ENCODE measurements at regions not wholly inside any gene's neighbourhood (a gene's known extent, or its start where the extent isn't known, plus 50 kb on each side); places are given as distances from the start of the nearest gene placed in this dataset.

DNA sequence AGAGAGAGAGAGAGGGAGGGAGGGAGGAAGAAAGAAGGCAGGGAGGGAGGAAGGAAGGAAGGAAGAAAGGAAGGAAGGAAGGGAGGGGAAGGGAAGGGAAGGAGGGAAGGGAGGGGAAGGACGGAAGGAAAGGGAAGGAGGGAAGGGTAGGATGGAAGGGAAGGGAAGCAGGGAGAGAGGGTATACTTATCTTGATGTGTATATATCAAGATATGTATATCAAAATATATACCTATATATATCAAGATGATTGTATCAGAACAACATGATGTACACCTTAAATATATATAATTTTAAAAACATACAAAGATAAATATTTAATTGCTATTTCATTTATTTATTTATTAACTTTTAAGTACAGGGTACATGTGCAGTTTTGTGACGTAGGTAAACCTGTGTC, 96.8 kb upstream of the ADAMTS16 start:
- DNase-seq (ENCODE audit: low read depth, low spot score), result no peak

DNA sequence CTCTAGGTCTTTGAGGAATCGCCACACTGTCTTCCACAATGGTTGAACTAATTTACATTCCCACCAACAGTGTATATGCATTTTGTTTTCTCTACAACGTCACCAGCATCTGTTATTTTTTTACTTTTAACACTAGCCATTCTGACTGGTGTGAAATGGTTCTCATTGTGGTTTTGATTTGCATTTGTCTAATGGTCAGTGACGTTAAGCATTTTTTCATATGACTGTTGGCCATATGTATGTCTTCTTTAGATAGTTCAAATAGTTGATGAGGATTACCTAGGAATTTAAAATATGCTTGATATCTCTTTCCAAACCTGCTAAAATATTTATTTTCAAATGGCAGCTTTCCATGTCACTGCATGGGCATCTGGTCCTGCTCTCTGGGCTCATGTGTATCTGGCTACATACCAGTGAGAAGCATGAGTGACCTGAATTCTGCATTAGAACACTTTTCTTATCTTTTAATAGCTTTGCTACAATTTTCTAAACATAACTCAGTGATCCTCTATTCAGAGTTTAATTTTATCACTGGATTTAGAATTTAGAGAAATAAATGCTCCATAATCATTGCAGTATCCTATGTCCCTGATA, 95.8 kb upstream of the ADAMTS16 start:
- DNase-seq (ENCODE audit: low read depth, low spot score), result no peak

DNA sequence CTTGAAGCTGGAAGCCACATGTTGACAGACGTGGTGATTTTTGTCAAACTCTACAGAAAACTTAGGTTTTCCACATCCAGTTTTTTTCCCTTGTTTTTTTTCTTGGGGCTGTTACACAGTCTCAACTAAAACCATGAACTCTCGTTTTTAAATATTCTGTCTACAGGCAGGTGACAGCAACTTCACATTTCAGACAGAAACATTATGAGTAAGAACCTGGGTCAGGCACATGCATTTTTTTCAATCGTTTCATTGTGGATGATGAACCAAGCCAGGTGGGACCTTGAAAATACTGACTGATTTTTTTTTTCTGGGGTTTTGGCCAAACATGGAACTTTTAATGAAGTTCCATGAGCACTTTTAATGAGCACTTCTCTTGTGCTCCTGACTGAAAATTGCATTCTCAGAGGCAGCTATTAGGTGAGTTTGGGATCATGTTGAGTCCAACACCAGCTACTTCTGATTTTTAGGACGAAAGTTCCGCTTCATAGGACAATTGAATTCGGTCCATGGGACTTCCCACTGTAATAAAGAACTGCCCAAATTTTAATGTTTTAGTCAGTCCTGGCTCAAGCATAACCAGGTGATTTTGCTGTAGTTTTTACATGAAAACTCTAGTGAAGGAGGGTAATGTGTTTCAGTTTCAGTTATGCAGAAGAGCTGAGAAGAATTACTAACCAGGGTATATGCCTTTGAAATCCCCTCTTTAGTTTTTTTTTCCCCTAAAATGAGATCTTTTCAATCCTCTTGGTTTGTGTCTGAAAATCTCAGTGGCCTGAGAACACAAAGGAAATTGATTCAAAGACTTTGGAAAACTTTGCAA, 93.2 kb upstream of the ADAMTS16 start:
- DNase-seq (ENCODE audit: low read depth, low spot score), result no peak

DNA sequence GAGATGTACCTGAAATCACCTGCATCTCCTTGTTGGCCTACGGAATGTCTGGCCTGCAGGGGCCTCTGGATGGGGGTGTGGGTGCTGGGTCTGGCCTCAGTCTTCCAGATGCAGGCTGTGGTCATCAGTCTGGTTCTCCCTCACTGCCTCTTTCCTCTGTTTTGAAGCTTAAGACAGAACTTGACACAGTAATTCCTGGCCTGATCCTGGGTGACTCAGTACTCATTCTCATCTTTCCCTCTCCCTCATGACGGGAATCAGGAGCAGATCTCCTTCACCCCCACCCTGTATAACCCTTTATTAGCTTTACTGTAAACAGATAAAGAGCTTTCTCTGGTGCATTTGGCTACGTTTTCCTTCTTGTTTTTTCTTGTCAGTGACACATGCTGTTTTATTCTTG, 89.3 kb upstream of the ADAMTS16 start:
- no peak for DNase-seq (ENCODE audit: low read depth, low spot score)

DNA sequence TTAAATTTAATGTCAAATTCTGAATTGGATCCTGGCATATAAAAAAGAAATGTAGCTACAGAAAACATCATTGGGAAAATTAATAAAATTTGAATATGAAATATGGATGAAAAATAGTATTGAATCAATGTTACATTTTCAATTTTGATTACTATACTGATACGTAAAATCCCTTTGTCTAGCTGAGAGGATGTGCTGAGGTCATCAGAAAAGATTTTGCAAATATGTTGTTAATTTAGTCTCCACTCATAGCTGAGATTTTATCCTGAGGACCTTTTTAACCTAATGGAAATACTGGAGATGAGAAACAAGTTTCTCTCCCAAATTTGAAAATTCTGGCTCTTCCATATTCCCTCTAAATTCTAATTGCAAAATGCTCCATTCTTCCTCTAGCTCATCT, 84.4 kb upstream of the ADAMTS16 start:
- no peak for DNase-seq (ENCODE audit: low read depth, low spot score)

DNA sequence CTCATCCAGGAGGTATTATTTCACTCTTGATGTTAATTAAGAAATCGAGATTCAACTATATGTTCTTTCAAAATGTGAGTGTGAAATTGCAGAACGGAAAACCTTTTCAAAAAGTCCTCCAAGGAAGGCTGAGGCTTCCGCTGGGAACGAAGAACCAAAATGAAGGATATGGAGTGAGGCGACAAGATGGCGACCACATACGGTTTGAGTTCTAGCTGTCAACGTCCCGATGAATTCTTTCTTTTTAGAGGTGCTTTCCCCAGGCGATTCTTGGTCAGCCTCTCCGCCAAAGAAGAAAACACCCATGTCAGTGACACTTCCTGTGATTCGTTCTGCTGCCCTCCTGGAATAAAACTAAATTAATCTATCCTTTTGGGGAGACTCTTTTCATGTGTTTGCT, 78.3 kb upstream of the ADAMTS16 start:
- DNase-seq (ENCODE audit: low read depth, low spot score), result no peak

DNA sequence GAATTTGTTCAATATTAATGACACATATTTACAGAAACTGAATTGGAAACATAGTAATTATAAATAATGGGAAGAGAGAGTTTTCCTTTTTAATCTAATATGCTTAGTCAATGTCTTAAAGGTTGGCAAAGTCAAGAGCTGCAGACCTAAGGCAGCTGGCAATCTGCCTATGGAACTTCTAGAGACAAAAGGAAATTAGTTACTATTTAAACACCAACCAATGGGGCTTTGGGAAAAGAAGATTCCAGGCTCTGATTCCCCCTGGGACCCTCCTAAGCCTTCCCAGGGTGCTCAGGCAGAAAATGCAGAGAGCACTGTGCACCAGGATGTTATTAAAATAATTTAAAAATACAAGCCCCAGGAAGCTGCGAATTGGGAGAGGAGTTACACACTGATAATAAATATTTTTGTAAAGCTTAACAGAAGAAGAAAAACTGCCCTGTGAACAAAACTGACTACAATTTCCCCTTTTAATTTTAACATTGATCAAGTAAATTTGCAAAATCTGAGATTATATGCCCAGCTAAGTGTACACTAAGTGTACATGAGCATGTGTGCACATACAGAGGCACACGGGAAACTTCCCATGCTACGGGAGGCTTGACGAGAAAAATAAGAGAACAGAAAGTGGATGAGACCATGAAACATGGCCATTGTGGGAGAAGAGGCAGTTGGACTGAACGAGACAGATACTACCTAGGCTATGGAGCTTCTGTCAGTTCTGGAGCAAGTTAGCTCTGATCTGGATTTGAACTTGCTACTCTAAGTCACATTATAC, 77.4 kb upstream of the ADAMTS16 start:
- DNase-seq (ENCODE audit: low read depth, low spot score), result no peak

DNA sequence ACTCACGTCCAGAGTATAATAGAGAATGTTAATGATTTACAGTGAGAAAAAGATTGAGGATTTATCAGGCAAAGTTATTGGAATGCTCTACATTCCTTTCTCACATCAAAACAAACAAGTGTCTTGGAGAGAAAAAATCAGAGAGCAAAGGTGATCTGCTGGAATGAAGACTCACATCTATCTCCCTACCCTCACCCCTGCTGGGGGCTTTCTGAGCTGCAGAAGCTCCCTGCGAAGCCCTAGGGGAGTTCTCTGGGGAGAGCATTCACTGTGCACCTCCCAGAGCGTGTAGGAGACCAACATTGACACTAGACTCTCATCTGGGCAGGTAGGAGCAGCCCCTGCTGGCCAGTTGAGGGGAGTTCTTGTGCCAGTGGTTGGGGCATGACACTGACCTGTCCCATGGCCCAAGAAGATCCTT, 76.6 kb upstream of the ADAMTS16 start:
- DNase-seq (ENCODE audit: low read depth, low spot score), result peak; percentile 17

DNA sequence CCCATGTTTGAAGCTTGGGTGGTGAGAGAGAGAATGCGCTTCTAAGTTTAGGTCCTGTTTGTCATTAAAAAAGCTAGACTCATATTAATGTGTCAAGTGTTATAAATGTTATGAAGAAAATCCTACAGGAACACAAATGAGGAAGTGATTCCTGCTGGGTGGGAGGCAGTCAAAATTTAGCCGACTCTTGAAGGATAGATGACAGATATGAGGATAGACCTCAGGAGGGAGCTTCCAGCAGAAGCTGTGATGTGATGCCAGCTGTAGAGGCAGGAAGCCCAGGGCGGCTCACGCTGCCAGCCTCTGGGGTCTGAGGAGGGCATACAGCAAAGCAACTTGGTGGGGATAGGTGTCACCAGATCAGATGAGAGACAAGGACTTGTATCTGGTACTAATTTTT, 74.7 kb upstream of the ADAMTS16 start:
- DNase-seq (ENCODE audit: low read depth, low spot score), result no peak

DNA sequence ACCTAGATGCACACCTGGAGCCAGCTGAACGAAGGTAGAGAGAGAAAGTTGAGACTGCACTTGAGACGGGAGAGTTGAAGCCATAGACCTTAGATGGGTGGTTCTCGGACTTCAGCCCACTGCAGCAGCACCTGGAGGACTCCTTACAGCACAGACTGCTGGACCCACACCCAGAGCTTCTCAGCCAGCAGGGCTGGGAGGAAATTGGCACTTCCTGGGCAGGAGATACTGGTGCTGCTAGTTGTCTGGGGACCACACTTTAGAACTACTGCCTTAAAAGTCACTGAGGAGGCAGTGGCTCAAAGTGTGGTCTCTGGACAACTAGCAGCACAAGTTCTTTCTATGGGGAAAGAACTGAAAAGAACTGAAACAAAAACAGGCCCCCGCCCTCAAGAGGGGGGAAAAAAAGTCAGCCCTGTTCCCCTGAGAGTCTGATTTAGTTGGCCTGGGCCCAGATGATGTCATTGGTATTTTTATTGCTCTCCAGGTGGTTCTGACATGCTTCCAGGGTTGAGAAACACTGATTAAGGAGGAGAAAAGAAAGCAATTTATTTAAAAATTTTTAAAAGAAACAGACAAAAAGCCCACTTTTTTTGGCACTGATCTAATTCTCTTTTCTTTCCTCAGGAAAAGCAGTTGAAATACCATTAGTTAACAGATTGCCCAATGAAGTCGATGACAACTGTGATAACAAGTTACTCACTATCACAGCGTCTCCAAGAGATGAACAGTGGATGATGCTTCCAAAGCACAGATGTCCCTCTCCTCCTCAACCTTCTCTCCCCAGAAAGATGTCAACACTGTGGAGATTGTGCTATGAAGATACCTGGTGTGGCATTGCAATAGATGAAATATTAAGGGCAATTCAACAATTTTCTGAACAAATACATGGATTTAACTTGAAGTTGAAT, 73.6 kb upstream of the ADAMTS16 start:
- no peak for DNase-seq (ENCODE audit: low read depth, low spot score)

DNA sequence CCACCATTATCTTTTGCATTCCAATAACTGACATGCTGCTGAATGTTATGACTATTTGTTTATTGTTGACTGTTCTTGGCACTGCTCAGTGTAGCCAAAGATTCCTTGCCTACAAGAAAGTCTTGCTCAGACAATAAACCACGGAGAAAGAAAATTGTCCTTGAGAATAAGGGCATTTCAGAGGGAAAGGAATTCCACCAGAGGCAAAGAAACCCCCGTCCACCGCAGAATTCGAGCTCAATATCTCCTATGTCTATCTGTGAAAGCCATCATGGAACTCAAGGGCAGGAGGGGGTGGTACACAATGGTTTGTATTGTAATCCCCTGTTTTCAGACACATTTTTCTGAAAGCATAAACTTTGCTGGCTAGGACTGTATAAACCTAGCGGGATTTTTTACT, 70.3 kb upstream of the ADAMTS16 start:
- DNase-seq (ENCODE audit: low read depth, low spot score), result no peak

DNA sequence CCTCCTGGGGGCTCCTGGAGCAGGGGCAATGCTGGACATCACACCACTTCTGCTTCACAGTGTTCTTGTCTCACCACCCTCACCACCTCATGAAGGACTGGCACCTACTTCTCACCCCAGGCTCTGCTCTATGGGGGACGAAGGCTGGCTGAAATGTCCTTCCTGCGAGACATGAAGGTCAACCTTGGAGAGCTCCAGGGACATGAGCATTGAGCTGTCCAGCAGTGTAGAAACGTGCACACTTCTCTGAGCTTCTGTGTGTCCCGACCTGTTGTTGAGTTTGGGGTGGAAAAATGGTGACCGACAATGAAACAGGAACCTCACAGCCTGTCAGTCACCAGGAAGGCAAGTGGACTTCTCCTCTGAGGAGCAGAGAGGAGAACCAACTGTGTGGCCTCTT, 68.6 kb upstream of the ADAMTS16 start:
- DNase-seq (ENCODE audit: low read depth, low spot score), result no peak

DNA sequence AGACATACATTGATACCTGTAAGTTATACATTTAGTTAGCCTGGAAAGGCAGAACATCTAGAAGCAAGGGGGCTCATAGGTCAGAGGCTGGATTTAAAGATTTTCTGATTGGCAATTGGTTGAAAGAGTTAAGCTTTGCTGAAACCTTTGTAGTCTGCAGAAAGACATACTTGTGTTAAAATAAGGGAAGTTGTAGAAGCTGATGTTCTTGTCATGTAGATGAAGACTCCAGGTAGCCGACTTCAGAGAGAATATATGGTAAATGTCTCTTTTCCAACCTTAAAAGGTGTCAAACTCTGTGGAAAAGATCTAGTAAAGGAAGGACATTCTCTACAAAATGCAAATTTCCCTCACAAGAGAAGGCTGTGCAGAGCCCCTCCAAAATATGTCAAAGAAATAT, 62.9 kb upstream of the ADAMTS16 start:
- no peak for DNase-seq (ENCODE audit: low read depth, low spot score)

DNA sequence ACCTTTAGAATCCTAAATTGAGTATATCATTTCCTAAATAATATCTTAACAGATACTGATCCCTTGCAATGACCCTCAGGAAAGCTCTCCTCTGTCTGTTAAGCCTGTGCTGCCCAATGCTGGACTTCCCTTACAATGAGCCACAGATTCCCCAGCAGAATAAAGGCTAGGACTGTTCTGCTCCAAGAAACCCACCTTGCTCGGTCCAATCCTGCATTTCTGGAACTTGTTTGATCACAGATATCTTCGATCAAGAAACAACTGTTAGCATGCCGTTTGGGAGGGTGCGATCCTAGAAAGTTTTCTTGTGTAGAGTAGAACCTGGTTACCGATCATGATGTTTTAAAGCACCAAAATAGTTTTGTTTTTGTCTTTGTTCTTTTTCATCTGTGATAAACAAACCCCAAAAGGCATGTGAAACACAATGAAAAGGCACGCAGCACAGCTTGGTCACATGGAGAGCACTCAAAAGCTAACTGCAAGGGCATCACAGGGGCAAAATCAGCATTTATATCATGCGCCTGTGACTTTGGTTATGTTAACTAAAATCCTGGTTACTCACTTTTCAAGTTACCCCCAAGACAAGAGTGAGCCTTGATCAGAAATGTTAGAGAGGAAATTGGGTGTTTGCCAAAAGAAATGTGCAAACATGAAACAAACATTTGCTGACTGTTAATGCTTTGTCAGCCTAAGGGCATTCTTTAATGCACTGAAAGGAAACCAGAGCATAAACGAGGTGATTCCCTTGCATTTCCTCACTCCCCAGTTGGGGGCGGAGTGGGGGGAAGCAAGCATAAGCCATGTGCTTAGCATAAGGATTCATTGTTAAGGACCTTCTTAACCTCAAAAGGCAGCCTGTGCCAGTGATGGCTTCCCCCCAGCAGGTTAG, 61.9 kb upstream of the ADAMTS16 start:
- peak; percentile 80 for DNase-seq (ENCODE audit: low read depth, low spot score)

DNA sequence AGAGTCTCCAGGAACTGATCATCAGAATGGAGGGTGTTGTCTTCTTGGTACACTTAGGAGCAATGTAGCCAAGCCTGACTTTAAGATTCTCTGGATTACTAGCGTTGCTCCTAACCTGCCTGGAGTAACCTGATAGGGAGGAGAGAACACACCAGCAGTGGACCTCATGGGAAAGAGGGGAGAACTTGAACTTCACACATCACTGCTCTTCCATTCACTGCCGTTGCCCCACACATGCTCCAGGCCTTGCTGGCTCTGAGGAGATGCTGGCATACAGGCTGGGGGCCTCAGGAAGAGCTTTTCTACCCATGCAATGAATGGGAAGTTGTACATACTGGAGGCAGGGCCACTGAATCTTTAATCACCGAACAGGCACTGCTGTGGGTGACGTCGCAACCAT, 60.3 kb upstream of the ADAMTS16 start:
- no peak for DNase-seq (ENCODE audit: low read depth, low spot score)

DNA sequence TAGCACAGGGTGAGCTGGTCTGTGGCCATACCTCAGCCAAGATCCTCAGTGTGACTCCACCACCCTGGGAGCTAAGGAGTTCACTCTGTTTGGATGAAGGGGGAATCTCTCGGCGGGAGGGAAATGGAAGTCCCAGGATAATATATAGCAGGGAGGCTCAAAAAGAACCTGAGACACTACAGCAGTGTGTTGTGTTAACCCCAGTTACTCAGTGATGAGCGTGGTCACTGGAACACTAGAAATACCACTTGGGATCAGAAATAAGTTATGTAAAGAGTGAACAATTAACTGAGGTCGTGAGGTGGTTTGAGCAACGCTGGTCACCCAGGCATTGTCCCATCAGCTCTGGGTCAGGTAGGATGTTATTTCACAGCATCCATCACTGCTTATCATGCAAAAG, 59.3 kb upstream of the ADAMTS16 start:
- DNase-seq (ENCODE audit: low read depth, low spot score), result no peak

DNA sequence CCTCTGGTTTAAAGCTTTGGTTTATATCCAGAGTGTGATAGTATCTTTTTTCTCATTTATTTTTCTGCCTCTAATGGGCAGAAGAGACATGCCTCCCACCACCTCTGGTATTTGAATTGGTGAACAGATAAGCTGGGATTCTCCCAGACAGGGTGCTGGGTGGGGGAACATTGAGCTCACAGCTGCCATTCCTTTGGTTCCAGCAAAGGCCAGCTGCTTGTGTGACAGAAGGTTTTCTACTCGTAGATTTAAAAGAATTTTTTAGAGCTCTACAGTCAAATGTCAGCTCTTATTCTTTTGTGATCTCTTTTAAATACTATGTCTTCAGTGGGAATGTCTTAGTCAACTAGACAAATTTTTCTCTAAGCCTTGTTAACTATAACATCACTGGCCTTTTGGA, 54.7 kb upstream of the ADAMTS16 start:
- DNase-seq (ENCODE audit: low read depth, low spot score), result no peak

DNA sequence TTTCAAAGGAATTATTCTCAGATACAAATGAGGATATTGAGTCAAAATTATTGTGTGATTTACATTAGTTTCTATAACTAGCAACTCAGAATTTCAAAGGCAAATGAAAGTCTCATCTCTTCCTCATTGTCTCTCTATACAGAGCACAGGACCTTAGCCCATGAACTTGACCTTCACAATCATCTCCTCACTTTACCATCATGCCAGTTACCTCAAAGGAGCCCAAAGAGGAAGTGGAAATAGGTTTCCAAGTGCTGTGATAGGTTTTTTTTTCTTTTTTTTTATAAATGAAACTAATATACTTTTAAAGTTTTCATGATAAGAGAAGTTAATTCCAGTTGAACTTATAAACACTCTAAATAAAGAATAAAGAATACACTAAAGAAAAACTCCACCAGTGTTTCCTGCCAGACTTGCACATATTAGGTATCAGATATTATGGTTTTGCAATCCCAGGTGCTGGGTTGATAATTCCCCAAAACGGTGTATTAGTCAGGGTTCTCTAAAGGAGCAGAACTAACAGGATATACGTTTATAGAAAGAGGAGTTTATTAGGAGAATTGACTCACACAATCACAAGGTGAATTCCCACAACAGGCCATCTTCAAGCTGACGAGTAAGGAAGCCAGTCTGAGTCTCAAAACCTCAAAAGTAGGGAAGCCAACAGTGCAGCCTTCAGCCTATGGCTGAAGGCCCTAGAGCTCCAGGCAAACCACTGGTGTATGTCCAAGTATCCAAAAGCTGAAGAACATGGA, 50.1 kb upstream of the ADAMTS16 start:
- no peak for DNase-seq (ENCODE audit: low read depth, low spot score)

Measured in iPS DF 19.7 (cell line).